ENCODE measurements at regions not wholly inside any gene's neighbourhood (a gene's known extent, or its start where the extent isn't known, plus 50 kb on each side); places are given as distances from the start of the nearest gene placed in this dataset.

GRCh38 chr1:34532113-34532512 lies 222.7 kb upstream of the GJB5 start:
- no peak for TF ChIP-seq EZH2 (IDR thresholded peaks at IDR 0.05; ENCODE audit: insufficient read depth, poor library complexity, severe bottlenecking)
- TF ChIP-seq EZH2phosphoT487 (IDR thresholded peaks at IDR 0.05; ENCODE audit: insufficient read depth, low read depth): no peak
